NCI-H2196 (cell line): ENCODE measurements at regions not wholly inside any gene's neighbourhood (a gene's known extent, or its start where the extent isn't known, plus 50 kb on each side); places are given as distances from the start of the nearest gene placed in this dataset.

Source experiments
- DNase-seq: peaks from one replicate; lab custom pipeline; 2025; ENCODE audit not compliant: unreplicated experiment; lab: John Stamatoyannopoulos, UW

DNA sequence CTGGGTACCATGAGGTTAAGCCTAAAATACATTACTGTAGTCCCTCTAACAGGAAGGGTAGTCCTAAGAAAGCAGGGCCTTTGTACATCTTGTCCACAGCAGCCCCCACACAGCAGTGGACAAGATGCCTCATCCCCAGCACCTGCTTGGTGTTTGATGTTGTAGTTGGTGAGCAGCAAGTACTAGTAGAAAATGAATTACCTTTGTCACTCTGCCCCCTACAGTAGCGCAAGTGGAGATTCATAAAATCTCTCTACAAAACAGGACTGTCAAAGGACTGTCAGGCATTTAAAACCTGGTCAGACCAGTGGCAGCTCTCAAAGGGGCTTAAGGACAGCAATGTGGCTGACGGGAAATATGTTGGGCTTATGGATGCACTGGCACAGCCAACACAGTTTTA lies 122.5 kb downstream of the TMEM174 start:
- DNase-seq, result no peak

DNA sequence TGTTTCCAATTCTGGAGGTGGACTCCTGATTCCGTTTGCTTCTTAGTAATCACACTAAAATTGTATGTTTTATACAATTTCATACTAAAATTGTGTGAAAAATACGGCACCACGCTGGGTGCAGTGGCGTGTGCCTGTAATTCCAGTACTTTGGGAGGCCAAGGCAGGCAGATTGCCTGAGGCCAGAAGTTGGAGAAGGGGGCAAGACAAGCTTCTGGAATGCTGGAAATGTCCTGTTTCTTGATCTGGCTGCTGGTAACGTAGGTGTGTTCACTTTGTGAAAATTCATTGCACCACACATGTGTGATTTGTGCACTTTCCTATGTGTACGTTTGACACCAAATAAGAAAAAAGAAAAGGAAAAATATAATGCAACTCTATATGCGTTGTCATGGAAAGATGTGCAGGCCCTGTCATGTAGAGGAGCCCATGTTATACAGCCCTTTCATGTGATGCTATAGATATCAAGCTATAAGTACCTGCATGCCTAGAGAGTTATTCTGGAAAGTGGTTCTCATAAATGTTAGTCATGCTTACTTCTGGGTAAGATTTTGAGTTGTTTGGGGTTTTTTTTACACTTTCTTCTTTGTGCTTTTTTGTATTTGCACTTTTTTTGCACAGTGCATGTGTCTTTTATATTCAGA lies 119.9 kb downstream of the TMEM174 start:
- DNase-seq, result no peak

DNA sequence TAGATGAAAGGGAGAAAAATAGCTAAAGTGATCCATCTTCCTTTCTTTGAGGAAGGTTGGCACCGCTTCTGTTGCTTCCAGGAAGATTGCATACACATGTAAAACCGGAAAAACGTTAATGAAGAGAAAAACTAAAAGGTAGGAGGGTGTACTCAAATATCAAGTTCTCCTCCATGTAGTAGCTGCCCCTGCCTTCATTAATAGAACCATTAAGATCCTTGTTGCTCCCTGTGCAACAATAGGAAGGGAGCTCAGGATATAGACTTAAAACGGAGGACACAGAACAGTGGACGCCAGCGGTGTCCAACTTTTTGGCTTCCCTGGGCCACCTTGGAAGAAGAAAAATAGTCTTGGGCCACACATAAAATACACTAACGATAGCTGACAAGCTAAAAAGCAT lies 118.9 kb downstream of the TMEM174 start:
- DNase-seq, result no peak

DNA sequence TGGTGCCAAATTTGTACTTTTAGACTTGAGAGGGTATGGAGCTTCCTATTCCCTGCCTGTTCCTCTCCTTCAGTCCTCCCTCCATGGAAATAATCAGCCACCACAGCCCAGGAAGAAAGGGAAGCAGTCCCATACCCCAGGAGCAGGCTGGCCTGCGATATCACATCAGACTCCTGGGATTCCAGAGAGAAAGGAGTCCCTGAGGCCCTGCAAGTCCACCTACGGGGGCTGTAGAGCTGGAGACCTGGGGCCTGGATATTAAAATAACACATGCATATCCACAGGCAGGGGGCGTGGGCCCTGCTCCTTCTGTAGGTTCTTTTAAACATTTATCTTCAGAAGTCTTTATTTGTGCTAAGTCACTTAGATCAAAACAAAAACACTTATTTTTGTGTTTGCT lies 117.2 kb downstream of the TMEM174 start:
- DNase-seq, result no peak

DNA sequence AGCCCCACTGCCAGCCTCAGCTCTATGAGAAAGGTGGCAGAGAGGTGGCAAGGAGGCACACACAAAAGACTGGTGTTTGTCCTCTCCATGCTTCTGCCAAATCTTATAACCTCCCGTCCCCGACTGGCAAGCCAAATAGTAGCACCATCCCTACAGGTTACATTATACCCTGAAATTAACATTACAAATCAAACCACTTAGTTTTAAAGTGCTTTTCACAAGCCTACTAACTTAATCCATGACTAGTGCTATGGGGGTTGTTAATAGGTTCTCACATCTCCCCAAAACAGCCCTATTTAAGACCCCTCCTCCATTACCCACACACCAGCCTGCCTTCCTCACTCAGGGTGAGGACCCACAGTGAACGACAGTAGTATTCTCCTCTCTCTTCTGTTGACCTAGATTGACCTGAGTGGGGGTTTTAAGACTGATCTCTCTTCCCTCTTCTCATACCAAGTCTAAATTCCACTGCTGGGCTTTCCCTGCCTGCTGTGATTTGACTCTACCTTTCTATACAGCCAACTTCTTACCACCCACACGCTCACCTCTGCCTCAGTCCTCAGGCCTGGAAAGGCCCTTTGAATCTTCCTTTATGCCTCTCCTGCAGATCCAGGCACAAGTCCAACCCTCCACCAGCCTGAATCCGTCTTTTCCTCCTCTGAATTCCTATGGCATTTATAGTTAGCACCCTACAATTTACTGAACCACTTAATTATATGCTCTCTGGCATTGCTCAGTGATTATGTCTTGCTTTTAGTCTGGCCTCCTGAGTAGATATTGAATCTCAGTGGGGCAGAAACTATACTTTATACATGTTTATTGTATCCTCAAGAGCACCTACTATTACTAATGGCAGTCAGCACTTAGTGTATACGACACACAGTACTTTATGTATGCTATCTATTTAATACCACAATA lies 116.1 kb downstream of the TMEM174 start:
- DNase-seq, result no peak

DNA sequence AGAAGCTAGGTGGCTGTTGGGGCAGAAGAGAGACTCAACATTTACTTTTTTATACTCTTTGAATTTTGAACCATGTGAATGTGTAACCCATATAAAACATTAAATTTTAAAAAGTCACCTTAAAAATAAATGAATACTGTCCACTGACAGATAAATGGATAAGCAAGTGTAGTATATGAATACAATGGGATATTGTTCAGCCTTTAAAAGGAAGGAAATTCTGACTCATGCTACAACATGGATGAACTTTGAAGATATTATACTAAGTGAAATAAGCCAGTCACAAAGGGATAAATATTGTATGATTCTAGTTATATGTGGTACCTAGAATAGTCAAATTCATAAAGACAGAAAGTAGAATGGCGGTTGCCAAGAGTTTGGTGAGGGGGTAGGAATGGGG lies 113.9 kb downstream of the TMEM174 start:
- DNase-seq, result no peak

DNA sequence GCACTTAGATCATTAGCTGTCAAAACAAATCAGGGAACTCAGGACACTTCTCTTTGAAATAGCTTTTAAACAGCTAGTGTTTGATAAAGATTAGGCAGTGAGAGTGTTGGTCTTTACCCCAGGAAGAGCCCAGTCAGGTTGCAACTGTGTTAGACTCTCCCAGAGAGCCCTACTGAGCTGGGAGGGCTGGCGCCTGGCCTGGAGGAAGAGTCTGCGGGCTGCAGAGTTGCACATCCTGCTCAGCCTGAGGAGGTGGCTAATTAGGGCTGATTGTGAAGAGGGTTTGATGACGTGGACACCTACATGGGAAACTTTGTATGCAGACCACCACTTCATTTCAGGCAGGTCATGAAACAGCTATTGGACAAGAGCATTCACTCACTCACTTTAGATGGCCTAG lies 112.0 kb downstream of the TMEM174 start:
- DNase-seq, result no peak

DNA sequence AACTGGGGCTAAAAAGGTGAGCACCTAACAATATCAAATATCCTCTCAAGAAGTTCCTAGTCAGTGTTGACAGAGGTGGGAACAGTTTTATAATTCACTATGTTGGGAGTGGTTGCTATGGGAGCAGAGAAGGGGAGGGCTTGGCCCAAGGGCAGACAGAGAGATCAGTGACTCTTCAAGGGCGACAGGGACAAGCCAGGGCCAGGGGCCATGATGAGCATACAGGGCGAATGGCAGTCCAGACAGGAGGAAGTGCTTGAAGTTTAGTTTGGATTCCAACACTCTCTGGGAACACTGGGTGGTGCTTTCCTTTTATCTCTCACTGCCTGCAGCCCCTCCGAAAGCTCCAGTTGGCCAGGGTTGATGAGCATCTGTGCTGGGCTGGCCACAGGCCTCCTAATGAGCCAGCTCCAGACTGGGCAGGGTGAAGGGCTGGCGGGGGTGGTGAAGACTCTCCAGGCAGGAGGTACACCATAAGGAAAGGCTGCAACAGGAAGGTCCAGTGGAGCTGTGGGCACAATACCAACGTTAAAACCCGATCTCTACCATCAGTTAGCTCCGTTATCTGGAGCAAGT lies 111.3 kb downstream of the TMEM174 start:
- DNase-seq, result peak; percentile 6

DNA sequence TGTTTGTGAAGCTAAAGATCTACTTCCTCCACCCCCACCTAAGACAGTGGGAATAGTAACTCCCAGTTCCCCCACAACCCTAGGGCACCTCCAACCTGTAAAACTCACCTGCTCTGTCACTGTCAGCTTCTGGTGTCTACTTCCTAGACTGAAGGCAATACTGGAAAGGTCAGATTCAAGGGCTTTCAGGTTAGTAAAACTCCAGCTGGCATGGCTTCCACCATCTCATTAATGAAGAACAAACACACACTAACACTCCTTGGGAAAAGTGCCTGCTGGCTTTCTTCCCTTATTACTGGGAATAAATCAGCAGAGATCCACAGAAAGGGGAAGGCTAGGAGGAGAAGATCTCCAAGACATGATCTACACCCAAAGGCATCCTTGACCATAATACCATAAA lies 109.9 kb downstream of the TMEM174 start:
- peak; percentile 4 for DNase-seq

DNA sequence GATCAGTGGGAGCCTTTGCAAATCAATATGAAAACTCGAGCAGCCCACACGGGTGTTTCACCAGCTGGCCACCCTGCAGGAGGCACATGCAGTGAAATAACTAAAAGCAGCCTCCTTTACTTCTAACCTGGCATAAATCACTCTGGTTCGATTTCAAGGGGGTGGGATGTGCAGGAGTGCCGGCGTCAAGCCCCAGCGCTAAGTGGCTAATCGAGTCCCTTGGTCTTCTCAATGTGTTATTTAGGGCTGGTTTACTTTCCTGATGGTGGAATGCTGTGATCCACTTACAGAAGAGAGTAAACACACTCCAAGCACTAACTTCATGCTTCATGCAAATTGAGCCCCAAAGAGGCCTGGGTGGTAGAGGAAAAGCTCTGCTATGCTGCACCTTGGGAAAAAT lies 109.4 kb downstream of the TMEM174 start:
- no peak for DNase-seq

DNA sequence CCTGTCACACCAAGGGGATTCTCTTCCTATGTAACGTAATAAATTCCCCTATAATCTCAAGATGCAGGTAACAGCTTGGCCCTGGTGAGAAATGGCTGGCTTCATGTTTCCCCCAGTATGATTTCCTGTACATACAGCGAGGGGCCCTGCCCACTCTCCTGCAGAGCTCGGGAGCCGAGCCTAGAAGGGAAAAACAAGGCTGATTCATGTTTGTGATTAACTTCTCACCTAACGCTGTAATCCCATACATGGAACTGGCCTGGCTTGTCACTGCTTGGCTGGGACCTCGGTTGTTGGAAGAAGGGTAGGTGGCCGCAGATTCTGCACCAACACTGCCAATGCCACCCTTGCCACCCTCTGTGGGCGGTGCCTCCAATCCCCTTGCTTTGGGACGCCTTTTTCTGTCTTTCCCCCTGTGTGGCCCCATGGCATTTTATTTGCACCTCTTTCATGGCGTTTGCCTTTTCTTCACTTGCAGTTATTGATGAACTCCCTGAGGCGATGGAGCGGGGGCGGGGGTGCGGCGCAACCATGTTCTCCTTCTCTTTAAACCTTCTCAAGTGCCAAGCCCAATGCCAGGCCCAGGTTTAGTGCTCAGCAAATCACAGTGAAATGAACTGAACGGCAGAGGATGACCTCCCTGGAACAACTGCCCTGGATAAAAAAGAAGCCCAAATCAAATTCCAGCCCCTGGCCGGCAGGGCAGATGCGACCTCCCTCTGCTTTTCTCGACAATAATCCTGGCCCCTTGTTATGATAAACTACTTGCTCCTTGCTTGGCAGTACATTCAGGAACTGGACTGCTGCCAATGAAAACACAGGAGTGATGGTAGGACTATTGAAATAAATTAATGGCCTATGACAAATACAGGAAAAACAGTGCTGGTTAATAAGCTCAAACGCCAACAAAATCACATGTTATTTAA lies 108.1 kb downstream of the TMEM174 start:
- DNase-seq, result peak; percentile 71

DNA sequence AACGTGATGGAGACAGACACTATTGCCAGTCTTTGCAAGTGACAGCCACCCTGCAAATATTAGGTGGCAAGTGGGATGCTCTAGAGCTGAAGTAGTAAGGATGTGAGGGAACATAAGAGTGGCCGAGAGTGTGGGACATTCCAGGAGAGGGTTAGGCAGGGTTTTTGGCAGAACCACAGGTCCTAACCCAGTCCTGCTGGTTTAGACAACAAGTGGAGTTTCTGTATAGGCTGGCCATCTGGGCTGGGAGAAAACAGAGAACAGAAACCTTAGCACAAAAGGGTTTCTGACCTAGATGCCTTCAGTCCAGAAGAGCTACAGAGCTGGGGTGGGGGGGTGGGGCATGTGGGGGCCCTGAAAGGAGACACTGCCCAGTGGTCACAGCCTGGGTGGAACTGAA lies 107.4 kb downstream of the TMEM174 start:
- no peak for DNase-seq

DNA sequence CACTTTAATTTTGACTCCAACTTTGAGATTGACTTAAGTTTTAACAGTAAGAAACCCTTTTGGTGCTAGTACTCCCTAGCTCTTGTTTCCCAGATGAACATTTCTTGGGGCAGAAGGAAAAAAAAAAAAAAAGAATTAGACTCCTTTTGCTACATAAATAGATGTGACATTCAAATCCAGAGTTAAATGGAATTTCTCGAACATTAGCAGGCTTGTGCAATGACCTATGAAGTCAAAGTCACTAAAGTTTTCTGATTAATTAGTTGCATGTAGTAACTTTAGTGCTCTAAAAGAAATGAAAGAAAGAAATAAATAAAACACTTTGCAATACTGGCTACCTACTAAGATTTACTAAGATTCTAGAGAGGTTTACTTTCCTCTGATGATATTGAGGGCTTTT lies 106.8 kb downstream of the TMEM174 start:
- DNase-seq, result no peak

DNA sequence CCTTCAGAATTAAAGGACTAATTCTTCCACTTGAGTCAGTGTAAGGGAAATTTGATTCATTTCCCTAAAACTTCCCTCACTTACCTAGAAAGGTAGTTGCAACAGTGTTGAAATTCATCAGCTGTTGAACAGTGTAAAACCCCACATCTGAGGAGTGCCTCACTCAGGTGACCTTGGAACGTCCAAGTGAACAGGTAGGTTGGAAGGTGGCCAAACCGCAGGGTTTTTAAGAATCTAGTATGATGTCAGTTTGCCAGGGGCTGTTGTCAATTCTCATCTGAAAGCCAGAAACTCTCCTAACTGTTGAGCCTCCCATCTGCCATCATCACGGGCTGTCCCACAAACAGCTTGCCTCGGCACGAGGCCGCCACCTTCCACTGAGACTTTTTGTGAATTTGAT lies 105.7 kb downstream of the TMEM174 start:
- peak; percentile 44 for DNase-seq

DNA sequence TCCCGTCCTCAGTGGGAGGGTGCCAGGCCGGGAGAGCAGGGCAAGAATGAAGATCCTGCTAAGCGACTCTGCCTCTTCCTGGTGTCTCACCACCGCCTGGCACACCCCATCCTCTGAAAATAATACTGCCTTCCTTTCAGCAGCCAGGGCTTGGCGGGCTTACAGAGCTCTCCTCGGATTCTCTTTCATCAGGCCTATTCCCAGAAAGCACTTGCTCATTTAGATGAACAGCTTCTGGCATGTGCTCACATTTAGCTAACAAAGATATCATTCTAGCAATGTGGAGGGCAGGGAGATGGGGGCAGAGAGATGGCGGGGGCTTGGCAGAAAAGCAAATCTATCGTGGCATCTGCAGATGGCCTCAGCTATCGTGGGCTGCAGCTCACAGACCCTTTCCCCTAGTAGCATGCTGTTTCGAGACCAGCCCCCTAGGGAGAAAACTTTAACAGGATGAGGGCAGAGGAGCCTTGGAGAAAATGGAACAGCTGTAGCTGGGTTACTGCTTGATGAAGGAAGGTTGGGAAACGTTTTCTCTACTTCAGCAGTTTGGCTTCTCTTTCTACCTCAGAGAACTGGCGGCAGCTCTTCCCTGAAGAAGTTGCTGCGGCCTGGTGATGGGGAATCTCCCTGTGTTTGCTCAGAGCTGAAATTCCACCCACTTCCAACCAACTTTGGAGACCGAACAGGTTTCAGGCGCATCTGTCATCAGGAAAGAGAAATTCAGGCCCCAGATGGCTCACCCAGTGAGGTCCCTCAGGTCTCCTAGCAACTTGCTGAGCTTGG lies 102.1 kb downstream of the TMEM174 start:
- peak; percentile 41 for DNase-seq

DNA sequence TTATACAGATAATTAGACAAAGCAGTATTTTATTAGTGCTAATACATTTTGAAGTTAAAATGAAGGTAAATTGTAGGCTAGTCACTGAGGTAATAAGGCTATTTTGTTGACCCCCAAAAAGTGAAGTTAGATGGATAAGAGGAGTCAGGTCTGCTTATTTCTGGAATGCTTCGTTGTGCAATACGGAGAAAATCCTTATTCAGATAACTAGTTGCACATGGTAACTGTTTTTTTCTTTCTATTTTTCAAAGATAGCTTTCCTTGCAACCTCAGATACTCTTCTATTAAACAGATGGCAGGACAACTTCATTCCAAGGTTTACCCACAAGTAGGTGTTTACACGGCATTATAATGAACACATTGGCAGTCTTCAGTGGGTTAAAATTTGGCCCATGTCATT lies 101.1 kb downstream of the TMEM174 start:
- DNase-seq, result no peak

DNA sequence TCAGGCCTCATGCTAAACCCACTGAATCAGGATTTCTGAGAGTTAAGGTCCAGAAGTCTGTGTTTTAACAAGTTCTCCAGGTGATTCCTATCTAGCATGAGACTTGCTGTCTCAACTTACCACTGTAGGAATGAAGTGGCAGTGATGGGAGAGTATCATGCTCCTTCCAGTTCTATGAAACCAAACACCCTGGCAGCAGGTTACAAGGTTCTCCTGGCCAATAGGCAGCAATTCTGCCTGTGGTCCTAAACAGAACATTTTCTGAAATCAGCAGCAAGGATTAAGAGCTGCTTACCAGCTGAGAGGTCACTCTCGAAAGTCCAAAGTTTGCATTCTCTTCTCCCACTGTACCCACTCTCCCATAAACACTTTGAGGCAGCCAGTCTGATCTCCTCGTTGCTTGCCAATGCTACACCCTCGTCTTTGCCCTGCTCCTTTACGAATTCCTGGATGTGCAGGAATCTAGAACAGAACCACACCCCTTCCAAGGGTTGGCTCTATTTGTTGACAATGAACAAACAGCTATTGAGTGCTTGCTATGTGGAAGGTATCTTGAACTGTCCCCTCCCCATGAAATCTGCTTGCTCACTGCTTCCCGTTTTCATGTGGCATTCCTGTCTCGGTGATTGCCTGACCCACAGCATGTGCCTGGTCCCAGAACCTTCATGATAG lies 100.5 kb downstream of the TMEM174 start:
- DNase-seq, result no peak

DNA sequence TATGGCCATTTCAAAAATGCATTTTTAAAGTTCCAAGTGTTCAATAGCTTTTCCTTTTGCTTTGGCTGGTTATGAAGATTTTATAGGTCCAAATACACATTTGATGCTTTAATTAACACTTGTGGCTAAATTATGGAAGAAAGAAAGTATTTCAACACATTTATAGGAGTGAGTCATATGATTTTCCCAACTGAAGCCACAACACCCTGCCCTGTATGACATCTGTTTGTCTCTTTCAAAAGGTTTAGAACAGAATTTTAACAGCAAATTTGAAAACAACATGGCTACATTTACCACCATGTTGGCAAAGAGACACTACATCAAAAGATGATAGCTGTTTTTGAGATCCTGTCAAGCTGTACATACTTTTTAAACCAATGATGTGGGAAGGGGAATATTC lies 99.4 kb downstream of the TMEM174 start:
- no peak for DNase-seq

DNA sequence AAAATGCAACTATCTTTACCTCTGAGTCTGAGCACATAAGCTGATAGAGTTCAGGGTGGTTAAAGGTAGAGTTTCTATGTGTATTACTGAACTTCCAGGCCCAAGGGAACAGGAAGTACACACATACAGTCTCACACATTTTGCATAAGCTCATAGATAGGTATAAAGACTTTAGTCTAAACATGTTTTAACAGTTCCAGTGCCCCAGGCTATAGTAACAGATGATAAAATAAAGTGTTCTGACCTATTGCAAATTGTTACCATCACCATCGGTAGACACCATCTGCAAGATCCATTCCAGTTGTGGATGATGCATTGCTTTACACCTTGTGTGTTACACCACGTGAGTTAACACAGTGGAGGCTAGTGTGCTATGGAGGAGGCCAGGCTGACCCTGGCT lies 95.8 kb downstream of the TMEM174 start:
- no peak for DNase-seq
